Testis (tissue), 2 donors: ENCODE measurements at regions not wholly inside any gene's neighbourhood (a gene's known extent, or its start where the extent isn't known, plus 50 kb on each side); places are given as distances from the start of the nearest gene placed in this dataset.

Experiments used
- DNase-seq: peaks from one replicate; pipeline ENCODE4 v3.0.0-alpha.2; 2019
- H3K27ac ChIP-seq, 2 donors: fragments of 200-600 bp; sonication (generic); one replicate each; pipeline ENCODE4 v1.5.1; 2019
- H3K27me3 ChIP-seq: fragments of 200-600 bp; sonication (generic); one replicate; pipeline ENCODE4 v1.5.1; 2019
- H3K36me3 ChIP-seq: fragments of 200-600 bp; sonication (generic); one replicate; pipeline ENCODE4 v1.5.1; 2017; ENCODE audit warnings: low read depth; ENCODE audit errors: missing control alignments
- H3K4me1 ChIP-seq: fragments of 200-600 bp; sonication (generic); one replicate; pipeline ENCODE4 v1.5.1; 2019
- H3K4me3 ChIP-seq, 2 donors: fragments of 200-600 bp; sonication (generic); one replicate each; pipeline ENCODE4 v1.5.1; 2017 to 2019
- H3K9me3 ChIP-seq: fragments of 200-600 bp; sonication (generic); one replicate; pipeline ENCODE4 v1.5.1; 2017
- POLR2A ChIP-seq: fragments of 450-650 bp; IDR thresholded peaks from one replicate; pipeline ENCODE4 v1.6.1; 2017; ENCODE audit warnings: antibody characterized with exemption, mild to moderate bottlenecking, moderate library complexity
- WGBS, 2 donors: methylation state at CpG; one replicate each; pipeline ENCODE4 v1.1.5; 2018; 5-methylcytosine and 5-hydroxymethylcytosine counted together
- intact Hi-C: fragments of 100-400 bp; cut with DNase I; formaldehyde crosslinking; loops from one replicate; pipeline ENCODE4 v1.15.1; 2023; ENCODE audit warnings: low total_unique reads
- TF ChIP-seq, protein P1 (sequence below), 3 experiments: fragments of 450-650 bp in 2 of 3; fragments of 200-600 bp in 1 of 3; sonication (generic) in 1 of 3; IDR thresholded peaks; one replicate each; pipeline ENCODE4 v1.5.1; 2016 to 2019; ENCODE audit warnings: antibody characterized with exemption in 3 of 3, mild to moderate bottlenecking in 2 of 3, moderate library complexity in 1 of 3

GRCh38 chr10:123608047-123608446 is 58.1 kb upstream of the GPR26 start:
- DNase-seq = no peak
- H3K9me3 ChIP-seq = no peaks in the 10 kb centered on the region
- no peak overlapping the region for H3K27ac ChIP-seq
- H3K27me3 ChIP-seq = no peaks in the 10 kb centered on the region
- no peaks in the 10 kb centered on the region for H3K36me3 ChIP-seq
- H3K4me3 ChIP-seq = no peak overlapping the region
- 55 to 67% methylated on average over 3 of the region's 3 CpGs for WGBS, 2 donors
- TF ChIP-seq POLR2A = no peak
- TF ChIP-seq, protein P1, sequence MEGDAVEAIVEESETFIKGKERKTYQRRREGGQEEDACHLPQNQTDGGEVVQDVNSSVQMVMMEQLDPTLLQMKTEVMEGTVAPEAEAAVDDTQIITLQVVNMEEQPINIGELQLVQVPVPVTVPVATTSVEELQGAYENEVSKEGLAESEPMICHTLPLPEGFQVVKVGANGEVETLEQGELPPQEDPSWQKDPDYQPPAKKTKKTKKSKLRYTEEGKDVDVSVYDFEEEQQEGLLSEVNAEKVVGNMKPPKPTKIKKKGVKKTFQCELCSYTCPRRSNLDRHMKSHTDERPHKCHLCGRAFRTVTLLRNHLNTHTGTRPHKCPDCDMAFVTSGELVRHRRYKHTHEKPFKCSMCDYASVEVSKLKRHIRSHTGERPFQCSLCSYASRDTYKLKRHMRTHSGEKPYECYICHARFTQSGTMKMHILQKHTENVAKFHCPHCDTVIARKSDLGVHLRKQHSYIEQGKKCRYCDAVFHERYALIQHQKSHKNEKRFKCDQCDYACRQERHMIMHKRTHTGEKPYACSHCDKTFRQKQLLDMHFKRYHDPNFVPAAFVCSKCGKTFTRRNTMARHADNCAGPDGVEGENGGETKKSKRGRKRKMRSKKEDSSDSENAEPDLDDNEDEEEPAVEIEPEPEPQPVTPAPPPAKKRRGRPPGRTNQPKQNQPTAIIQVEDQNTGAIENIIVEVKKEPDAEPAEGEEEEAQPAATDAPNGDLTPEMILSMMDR (IDR thresholded peaks at IDR 0.05) = no peak
- intact Hi-C loops = no loop called here
- H3K4me1 ChIP-seq = no peaks in the 10 kb centered on the region

DNA sequence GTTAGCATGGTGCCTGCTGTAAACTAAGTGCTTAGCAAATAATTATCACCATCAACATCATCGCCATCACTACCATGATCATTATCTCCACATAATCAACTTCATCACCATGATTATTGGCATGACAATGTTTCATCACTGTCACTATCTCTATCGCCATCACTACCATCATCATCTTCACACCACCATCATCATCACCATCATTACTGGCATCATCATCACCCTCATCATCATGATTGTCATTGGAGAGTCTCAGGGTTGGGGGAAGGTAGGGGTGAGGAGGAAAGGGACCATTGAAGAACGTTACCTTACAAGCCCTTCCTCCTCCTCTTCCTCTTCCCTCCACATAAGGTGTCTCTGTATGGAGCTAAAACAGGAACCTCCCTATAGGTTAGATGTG is 54.9 kb upstream of the GPR26 start:
- TF ChIP-seq POLR2A = no peak
- TF ChIP-seq, protein P1 (IDR thresholded peaks at IDR 0.05) = no peak
- no peak for DNase-seq
- H3K4me1 ChIP-seq = no peaks in the 10 kb centered on the region
- no peaks in the 10 kb centered on the region for H3K36me3 ChIP-seq
- H3K27me3 ChIP-seq = no peaks in the 10 kb centered on the region
- intact Hi-C loops = no loop called here
- no peak overlapping the region for H3K4me3 ChIP-seq
- H3K9me3 ChIP-seq = no peaks in the 10 kb centered on the region
- 76 to 80% methylated on average over 3 of the region's 3 CpGs for WGBS, 2 donors
- H3K27ac ChIP-seq = no peak overlapping the region

DNA sequence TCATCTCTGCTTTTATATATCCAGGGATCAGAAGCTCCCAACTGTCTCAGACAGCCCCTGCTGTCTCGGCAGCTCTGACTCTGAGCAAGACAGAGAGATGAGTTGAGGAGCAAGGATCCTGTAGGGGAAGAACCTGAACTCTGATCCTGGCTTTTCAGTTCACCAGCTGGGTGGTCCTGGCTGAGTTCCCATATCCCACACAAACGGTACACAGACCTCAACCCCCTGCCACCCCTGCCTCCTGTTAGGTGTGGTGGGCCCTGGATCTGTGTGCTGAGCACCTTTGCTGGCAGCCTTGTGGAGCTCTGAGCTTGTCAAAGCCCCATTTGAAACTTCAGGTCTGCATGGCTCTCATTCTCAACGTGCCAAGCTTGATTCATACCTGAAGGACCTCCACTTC is 54.3 kb upstream of the GPR26 start:
- no peak for DNase-seq
- WGBS, 2 donors = 63% methylated on average over 3 of the region's 3 CpGs
- intact Hi-C loops = no loop called here
- no peak overlapping the region for H3K4me3 ChIP-seq
- no peak overlapping the region for H3K27ac ChIP-seq
- no peaks in the 10 kb centered on the region for H3K27me3 ChIP-seq
- H3K36me3 ChIP-seq = no peaks in the 10 kb centered on the region
- no peaks in the 10 kb centered on the region for H3K4me1 ChIP-seq
- no peaks in the 10 kb centered on the region for H3K9me3 ChIP-seq
- TF ChIP-seq POLR2A = no peak
- TF ChIP-seq, protein P1 (IDR thresholded peaks at IDR 0.05) = no peak

- TF ChIP-seq, protein P1 (IDR thresholded peaks at IDR 0.05) = no peak
- TF ChIP-seq POLR2A = no peak
- intact Hi-C loops = no loop called here
- no peak for DNase-seq
- Histone ChIP-seq H3K4me1 (no peaks in the 10 kb centered on the region), H3K9me3 (no peaks in the 10 kb centered on the region), H3K27me3 (no peaks in the 10 kb centered on the region), H3K4me3 (no peak overlapping the region), H3K36me3 (no peaks in the 10 kb centered on the region), H3K27ac (no peak overlapping the region)
- WGBS, 2 donors = 71 to 74% methylated on average over 5 to 7 of the region's 7 CpGs
These were observed 52.8 kb upstream of the GPR26 start for GRCh38 chr10:123613346-123613850.

GRCh38 chr10:123614888-123615287 is 51.3 kb upstream of the GPR26 start:
- Histone ChIP-seq H3K27ac (no peak overlapping the region), H3K9me3 (no peaks in the 10 kb centered on the region), H3K4me3 (no peak overlapping the region), H3K36me3 (no peaks in the 10 kb centered on the region), H3K4me1 (no peaks in the 10 kb centered on the region), H3K27me3 (no peaks in the 10 kb centered on the region)
- peak; percentile 89 for DNase-seq
- TF ChIP-seq, protein P1 (IDR thresholded peaks at IDR 0.05) = no peak
- no peak for TF ChIP-seq POLR2A
- 6 to 11% methylated on average over 10 to 12 of the region's 12 CpGs for WGBS, 2 donors
- intact Hi-C loops = no loop called here
